Endodermal cell (in vitro differentiated cells): ENCODE measurements at regions not wholly inside any gene's neighbourhood (a gene's known extent, or its start where the extent isn't known, plus 50 kb on each side); places are given as distances from the start of the nearest gene placed in this dataset.

ENCODE experiments used
- DNase-seq: peaks from one replicate; pipeline ENCODE4 v3.0.0-alpha.2; 2017
- H3K27ac ChIP-seq: 2 replicates; pipeline ENCODE4 v1.5.1; 2013; ENCODE audit warnings: mild to moderate bottlenecking, low read depth, low read length, moderate library complexity
- H3K27me3 ChIP-seq: 2 replicates; pipeline ENCODE4 v1.6.1; 2013; ENCODE audit warnings: mild to moderate bottlenecking, low read length, moderate library complexity; ENCODE audit not compliant: insufficient read depth, control insufficient read depth, poor library complexity, severe bottlenecking
- H3K36me3 ChIP-seq: 2 replicates; pipeline ENCODE4 v1.7.0; 2013; ENCODE audit warnings: mild to moderate bottlenecking, low read length, moderate library complexity; ENCODE audit not compliant: control insufficient read depth, insufficient read depth
- H3K4me1 ChIP-seq: one replicate; pipeline ENCODE4 v1.7.0; 2013; ENCODE audit warnings: low read length; ENCODE audit not compliant: control insufficient read depth, insufficient read depth
- H3K4me3 ChIP-seq: 2 replicates; pipeline ENCODE4 v1.5.1; 2013; ENCODE audit warnings: mild to moderate bottlenecking, low read length, moderate library complexity
- H3K9ac ChIP-seq: 2 replicates; pipeline ENCODE4 v1.6.1; 2013; ENCODE audit warnings: mild to moderate bottlenecking, low read length, moderate library complexity; ENCODE audit not compliant: poor library complexity, severe bottlenecking; ENCODE audit errors: extremely low read depth
- H3K9me3 ChIP-seq: 2 replicates; pipeline ENCODE4 v1.6.1; 2013; ENCODE audit warnings: mild to moderate bottlenecking, low read length, moderate library complexity; ENCODE audit not compliant: control insufficient read depth
- H3K27ac Mint-ChIP-seq: 2 replicates; pipeline ENCODE4 v1.8.0; 2020; ENCODE audit warnings: mixed read lengths
- H3K27me3 Mint-ChIP-seq: 2 replicates; pipeline ENCODE4 v1.8.0; 2021; ENCODE audit warnings: mild to moderate bottlenecking, mixed read lengths; ENCODE audit not compliant: insufficient read depth
- H3K36me3 Mint-ChIP-seq: 2 replicates; pipeline ENCODE4 v1.8.0; 2020; ENCODE audit warnings: low read depth, mixed read lengths
- H3K4me1 Mint-ChIP-seq: 2 replicates; pipeline ENCODE4 v1.8.0; 2020; ENCODE audit warnings: mixed read lengths
- H3K4me3 Mint-ChIP-seq: 2 replicates; pipeline ENCODE4 v1.8.0; 2020; ENCODE audit warnings: mild to moderate bottlenecking, moderate library complexity, mixed read lengths
- H3K9me3 Mint-ChIP-seq: 2 replicates; pipeline ENCODE4 v1.8.0; 2020; ENCODE audit warnings: mild to moderate bottlenecking, mixed read lengths
- CTCF ChIP-seq: fragments of 200-600 bp; sonication (generic); conservative IDR thresholded peaks from 2 replicates; pipeline ENCODE4 v1.5.0; 2021; ENCODE audit warnings: antibody characterized with exemption, mild to moderate bottlenecking
- WGBS, 2 experiments: methylation state at CpG; one replicate each; pipeline versions ENCODE4 v1.1.5 to v1.1.7; 2013; ENCODE audit warnings: missing lambda C conversion rate in 2 of 2, mixed read lengths in 1 of 2; ENCODE audit not compliant: insufficient coverage in 1 of 2, insufficient read length in 1 of 2; 5-methylcytosine and 5-hydroxymethylcytosine counted together

GRCh38 chr4:24425863-24426262 lies 158.5 kb downstream of the DHX15 start:
- H3K27ac Mint-ChIP-seq = no peak overlapping the region
- peaks cover 3% of the 10 kb centered on the region for H3K27me3 Mint-ChIP-seq
- H3K4me1 Mint-ChIP-seq = no peaks in the 10 kb centered on the region
- no peaks in the 10 kb centered on the region for H3K4me1 ChIP-seq
- H3K4me3 ChIP-seq = no peak overlapping the region
- peaks cover 1% of the 10 kb centered on the region for H3K9me3 Mint-ChIP-seq
- no peaks in the 10 kb centered on the region for H3K27me3 ChIP-seq
- no peaks in the 10 kb centered on the region for H3K36me3 ChIP-seq
- DNase-seq = no peak
- no peaks in the 10 kb centered on the region for H3K9me3 ChIP-seq
- H3K36me3 Mint-ChIP-seq = no peaks in the 10 kb centered on the region
- WGBS, 2 experiments = 90% methylated on average over 1 of the region's 3 CpGs; no CpG with 5 or more reads in 1 of the 2 experiments
- no peak overlapping the region for H3K4me3 Mint-ChIP-seq
- H3K9ac ChIP-seq = no peak overlapping the region
- no peak for TF ChIP-seq CTCF
- H3K27ac ChIP-seq = no peak overlapping the region

- Histone ChIP-seq H3K9ac (no peak overlapping the region), H3K4me1 (no peaks in the 10 kb centered on the region), H3K4me3 (no peak overlapping the region), H3K27me3 (no peaks in the 10 kb centered on the region), H3K27ac (no peak overlapping the region), H3K36me3 (no peaks in the 10 kb centered on the region), H3K9me3 (no peaks in the 10 kb centered on the region)
- DNase-seq = no peak
- no peaks in the 10 kb centered on the region for H3K36me3 Mint-ChIP-seq
- peaks cover 3% of the 10 kb centered on the region for H3K27me3 Mint-ChIP-seq
- H3K9me3 Mint-ChIP-seq = no peaks in the 10 kb centered on the region
- H3K4me3 Mint-ChIP-seq = no peak overlapping the region
- 92 to 100% methylated on average over 1 to 3 of the region's 3 CpGs for WGBS, 2 experiments
- TF ChIP-seq CTCF = no peak
- no peak overlapping the region for H3K27ac Mint-ChIP-seq
- H3K4me1 Mint-ChIP-seq = peaks cover 2% of the 10 kb centered on the region
Observed at GRCh38 chr4:24423670-24424069, 160.7 kb downstream of the DHX15 start.

- no peak overlapping the region for H3K27ac ChIP-seq
- DNase-seq = no peak
- Mint-ChIP-seq H3K27me3 (no peaks in the 10 kb centered on the region), H3K27ac (no peak overlapping the region), H3K9me3 (no peaks in the 10 kb centered on the region), H3K4me3 (no peak overlapping the region), H3K36me3 (no peaks in the 10 kb centered on the region), H3K4me1 (peaks cover 2% of the 10 kb centered on the region)
- H3K9me3 ChIP-seq = no peaks in the 10 kb centered on the region
- TF ChIP-seq CTCF = no peak
- WGBS, 2 experiments = 90% methylated on average over 2 of the region's 2 CpGs; no CpG with 5 or more reads in 1 of the 2 experiments
- no peak overlapping the region for H3K4me3 ChIP-seq
- no peak overlapping the region for H3K9ac ChIP-seq
- no peaks in the 10 kb centered on the region for H3K27me3 ChIP-seq
- no peaks in the 10 kb centered on the region for H3K4me1 ChIP-seq
- no peaks in the 10 kb centered on the region for H3K36me3 ChIP-seq
Observed at GRCh38 chr4:24422644-24423043, 161.7 kb downstream of the DHX15 start.
